ENCODE measurements at regions not wholly inside any gene's neighbourhood (a gene's known extent, or its start where the extent isn't known, plus 50 kb on each side); places are given as distances from the start of the nearest gene placed in this dataset.

DNA sequence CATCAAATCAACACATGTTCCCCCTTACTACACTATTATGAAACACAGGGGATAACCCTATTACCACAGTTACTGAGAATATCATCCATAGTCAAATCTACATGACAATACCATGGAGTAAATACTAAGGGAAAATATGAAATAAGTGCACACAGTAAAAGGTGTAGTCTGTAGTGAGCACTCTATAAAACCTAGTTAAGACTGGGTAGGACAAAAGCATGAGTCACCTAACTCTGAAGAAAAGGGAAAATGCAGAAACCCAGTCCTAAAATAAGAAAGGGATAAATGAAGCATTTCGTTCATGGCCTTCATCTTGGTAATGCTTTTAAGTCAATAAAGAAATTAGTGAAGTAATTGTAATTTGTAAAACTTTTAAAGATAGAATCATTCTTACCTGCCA lies 65.4 kb upstream of the ACVR2A start:
- Mint-ChIP-seq H3K9me3 (no peaks in the 10 kb centered on the region), H3K4me1 (peaks cover 12% of the 10 kb centered on the region), H3K27ac (no peak overlapping the region), H3K36me3 (ENCODE audit: low read depth) (no peaks in the 10 kb centered on the region), H3K27me3 (ENCODE audit: low read depth) (no peaks in the 10 kb centered on the region), H3K4me3 (no peak overlapping the region)
- TF ChIP-seq, protein P1, sequence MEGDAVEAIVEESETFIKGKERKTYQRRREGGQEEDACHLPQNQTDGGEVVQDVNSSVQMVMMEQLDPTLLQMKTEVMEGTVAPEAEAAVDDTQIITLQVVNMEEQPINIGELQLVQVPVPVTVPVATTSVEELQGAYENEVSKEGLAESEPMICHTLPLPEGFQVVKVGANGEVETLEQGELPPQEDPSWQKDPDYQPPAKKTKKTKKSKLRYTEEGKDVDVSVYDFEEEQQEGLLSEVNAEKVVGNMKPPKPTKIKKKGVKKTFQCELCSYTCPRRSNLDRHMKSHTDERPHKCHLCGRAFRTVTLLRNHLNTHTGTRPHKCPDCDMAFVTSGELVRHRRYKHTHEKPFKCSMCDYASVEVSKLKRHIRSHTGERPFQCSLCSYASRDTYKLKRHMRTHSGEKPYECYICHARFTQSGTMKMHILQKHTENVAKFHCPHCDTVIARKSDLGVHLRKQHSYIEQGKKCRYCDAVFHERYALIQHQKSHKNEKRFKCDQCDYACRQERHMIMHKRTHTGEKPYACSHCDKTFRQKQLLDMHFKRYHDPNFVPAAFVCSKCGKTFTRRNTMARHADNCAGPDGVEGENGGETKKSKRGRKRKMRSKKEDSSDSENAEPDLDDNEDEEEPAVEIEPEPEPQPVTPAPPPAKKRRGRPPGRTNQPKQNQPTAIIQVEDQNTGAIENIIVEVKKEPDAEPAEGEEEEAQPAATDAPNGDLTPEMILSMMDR (IDR thresholded peaks at IDR 0.05; ENCODE audit: unreplicated experiment in 3 of 3): no peak

DNA sequence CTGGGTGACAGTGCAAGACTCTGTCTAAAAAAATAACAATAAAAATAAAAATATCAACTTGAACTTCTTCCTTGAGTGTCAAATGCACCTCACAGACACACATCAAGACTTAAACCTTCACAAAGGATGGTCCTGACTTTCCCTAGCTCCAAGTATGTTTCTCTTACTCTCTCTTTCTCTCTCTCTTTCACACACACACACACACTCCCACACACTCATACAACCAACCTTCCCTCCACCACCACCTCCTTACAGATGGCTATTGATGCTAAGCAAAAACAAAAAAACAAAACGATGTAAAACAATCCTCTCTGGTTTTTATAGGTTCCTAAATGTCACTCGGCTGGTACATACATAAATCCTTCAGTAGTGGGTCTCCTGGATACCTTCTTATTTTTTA lies 67.4 kb upstream of the ACVR2A start:
- H3K27me3 Mint-ChIP-seq (ENCODE audit: low read depth): no peaks in the 10 kb centered on the region
- no peak overlapping the region for H3K27ac Mint-ChIP-seq
- H3K4me1 Mint-ChIP-seq: peaks cover 7% of the 10 kb centered on the region
- no peaks in the 10 kb centered on the region for H3K9me3 Mint-ChIP-seq
- H3K36me3 Mint-ChIP-seq (ENCODE audit: low read depth): no peaks in the 10 kb centered on the region
- H3K4me3 Mint-ChIP-seq: no peak overlapping the region
- TF ChIP-seq, protein P1 (IDR thresholded peaks at IDR 0.05; ENCODE audit: unreplicated experiment in 3 of 3): no peak

DNA sequence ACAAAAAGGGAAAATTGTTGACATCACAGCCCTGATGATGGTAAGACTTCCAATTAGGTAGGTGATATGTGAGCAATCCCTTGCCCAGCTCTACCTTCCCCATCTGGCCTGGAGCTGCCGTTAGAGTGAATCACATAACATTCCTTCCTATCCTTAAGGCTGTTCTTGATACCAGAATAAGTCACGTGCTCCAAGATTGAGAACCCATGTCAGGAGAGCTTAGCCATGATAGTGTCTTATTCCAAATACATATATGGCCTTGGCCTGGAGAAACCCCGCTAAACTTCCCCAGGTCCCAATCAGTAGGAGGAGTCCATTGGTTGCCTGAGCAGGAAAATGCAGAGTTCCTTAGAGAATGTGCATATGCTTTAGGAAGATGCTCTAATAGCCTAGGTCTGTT lies 70.0 kb upstream of the ACVR2A start:
- no peaks in the 10 kb centered on the region for H3K4me1 Mint-ChIP-seq
- TF ChIP-seq, protein P1 (IDR thresholded peaks at IDR 0.05; ENCODE audit: unreplicated experiment in 3 of 3): no peak
- H3K27me3 Mint-ChIP-seq (ENCODE audit: low read depth): no peaks in the 10 kb centered on the region
- H3K9me3 Mint-ChIP-seq: peaks cover under 1% of the 10 kb centered on the region
- no peaks in the 10 kb centered on the region for H3K36me3 Mint-ChIP-seq (ENCODE audit: low read depth)
- H3K4me3 Mint-ChIP-seq: no peak overlapping the region
- H3K27ac Mint-ChIP-seq: no peak overlapping the region

DNA sequence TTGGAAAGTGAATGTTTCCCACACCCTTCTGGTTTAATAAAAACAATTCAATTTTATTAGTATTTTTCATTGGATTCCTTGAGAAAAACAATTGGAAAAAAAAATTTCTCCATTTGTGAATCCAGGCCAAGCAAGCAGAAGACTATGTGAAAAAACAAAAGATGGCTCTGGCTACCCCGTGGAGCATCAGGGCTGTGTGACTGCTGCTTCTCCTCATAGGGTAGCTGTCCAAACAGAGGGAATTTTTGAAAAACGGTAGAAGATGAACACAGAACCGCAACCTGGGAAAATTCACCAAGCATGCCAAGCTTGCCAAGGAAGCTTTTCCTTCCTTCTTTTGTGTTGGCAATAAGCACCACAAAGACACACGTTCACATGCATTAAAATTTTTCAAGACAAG lies 71.3 kb upstream of the ACVR2A start:
- no peaks in the 10 kb centered on the region for H3K36me3 Mint-ChIP-seq (ENCODE audit: low read depth)
- peaks cover 3% of the 10 kb centered on the region for H3K9me3 Mint-ChIP-seq
- no peaks in the 10 kb centered on the region for H3K27me3 Mint-ChIP-seq (ENCODE audit: low read depth)
- H3K4me3 Mint-ChIP-seq: no peak overlapping the region
- no peaks in the 10 kb centered on the region for H3K4me1 Mint-ChIP-seq
- H3K27ac Mint-ChIP-seq: peak overlapping the region in 1 of 3 experiments; percentile 85
- TF ChIP-seq, protein P1 (IDR thresholded peaks at IDR 0.05; ENCODE audit: unreplicated experiment in 3 of 3): no peak

DNA sequence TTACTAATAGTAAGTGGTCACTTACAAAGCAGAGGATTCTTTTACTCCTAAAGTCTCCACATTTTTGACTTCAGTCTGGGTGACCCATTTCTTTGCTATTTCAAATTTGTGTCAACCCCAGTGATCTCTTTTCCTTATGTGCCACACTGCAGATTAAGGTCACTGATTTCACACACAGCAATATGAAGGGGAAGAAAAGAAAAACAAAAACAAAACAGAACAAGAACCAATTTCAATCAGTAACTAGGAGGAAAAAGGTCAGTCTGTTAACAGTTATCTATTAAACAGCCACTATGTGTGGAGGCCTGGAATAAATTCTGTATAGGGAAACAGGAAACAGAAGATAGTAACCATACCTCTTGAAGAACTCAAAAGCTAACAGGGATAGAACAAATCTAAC lies 72.0 kb upstream of the ACVR2A start:
- Mint-ChIP-seq H3K4me1 (no peaks in the 10 kb centered on the region), H3K9me3 (peaks cover 7% of the 10 kb centered on the region), H3K27me3 (ENCODE audit: low read depth) (peaks cover under 1% of the 10 kb centered on the region), H3K36me3 (ENCODE audit: low read depth) (no peaks in the 10 kb centered on the region), H3K4me3 (no peak overlapping the region), H3K27ac (peak overlapping the region in 2 of 3 experiments; percentile 25 to 85)
- TF ChIP-seq, protein P1 (IDR thresholded peaks at IDR 0.05; ENCODE audit: unreplicated experiment in 3 of 3): no peak

DNA sequence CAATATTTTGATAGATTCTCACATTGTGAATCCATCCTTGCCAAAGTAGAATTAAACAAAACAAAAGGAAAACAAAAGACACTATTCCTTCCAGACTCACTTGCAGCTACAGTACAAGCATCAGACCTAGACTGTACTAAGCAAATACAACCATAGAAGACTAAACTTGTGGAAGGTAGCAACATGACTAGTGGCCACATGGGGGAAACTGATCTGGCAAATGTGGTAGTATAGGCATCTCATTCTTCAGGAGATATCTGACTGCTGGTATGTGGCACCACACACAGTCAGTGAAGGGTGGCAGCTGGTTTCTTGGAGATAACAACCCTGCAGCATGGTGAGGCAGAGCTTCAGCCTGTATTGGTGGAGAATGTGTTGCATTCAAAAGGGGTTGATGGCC lies 81.0 kb upstream of the ACVR2A start:
- TF ChIP-seq, protein P1 (IDR thresholded peaks at IDR 0.05; ENCODE audit: unreplicated experiment in 3 of 3): no peak
- no peak overlapping the region for H3K4me3 Mint-ChIP-seq
- H3K36me3 Mint-ChIP-seq (ENCODE audit: low read depth): no peaks in the 10 kb centered on the region
- peaks cover 7% of the 10 kb centered on the region for H3K27me3 Mint-ChIP-seq (ENCODE audit: low read depth)
- no peak overlapping the region for H3K27ac Mint-ChIP-seq
- H3K9me3 Mint-ChIP-seq: peaks cover 17% of the 10 kb centered on the region
- no peaks in the 10 kb centered on the region for H3K4me1 Mint-ChIP-seq
